ENCODE measurements at regions not wholly inside any gene's neighbourhood (a gene's known extent, or its start where the extent isn't known, plus 50 kb on each side); places are given as distances from the start of the nearest gene placed in this dataset.
"Not testable (repeated sequence)": the region's sequence is repeated elsewhere in the genome, so short reads cannot be mapped to it uniquely, and the experiment has no call there.

GRCh38 chr13:59064042-59064441 is 1099.7 kb downstream of the DIAPH3 start:
- no peak for ATAC-seq
- H3K36me3 Mint-ChIP-seq (ENCODE audit: low read depth), result no peaks in the 10 kb centered on the region

GRCh38 chr13:59076386-59076785 is 1087.3 kb downstream of the DIAPH3 start:
- DNase-seq; H3K4me1 Mint-ChIP-seq; H3K36me3 Mint-ChIP-seq (ENCODE audit: low read depth); H3K27me3 Mint-ChIP-seq; H3K27ac Mint-ChIP-seq; ATAC-seq; H3K9me3 ChIP-seq (ENCODE audit: control insufficient read depth, low read length, poor library complexity, severe bottlenecking); H3K4me3 Mint-ChIP-seq: not testable (repeated sequence)

More at GRCh38 chr13:59064042-59064441, 1099.7 kb downstream of the DIAPH3 start:
- H3K27me3 Mint-ChIP-seq, result no peaks in the 10 kb centered on the region
- no peaks in the 10 kb centered on the region for H3K4me1 Mint-ChIP-seq
- DNase-seq, result no peak
- H3K4me3 Mint-ChIP-seq, result no peak overlapping the region
- H3K9me3 ChIP-seq (ENCODE audit: control insufficient read depth, low read length, poor library complexity, severe bottlenecking), result no peaks in the 10 kb centered on the region
- no peak overlapping the region for H3K27ac Mint-ChIP-seq

- no peaks in the 10 kb centered on the region for H3K9me3 ChIP-seq (ENCODE audit: control insufficient read depth, low read length, poor library complexity, severe bottlenecking)
- H3K27ac Mint-ChIP-seq, result no peak overlapping the region
- DNase-seq (no peak), ATAC-seq (no peak)
- no peaks in the 10 kb centered on the region for H3K4me1 Mint-ChIP-seq
- no peaks in the 10 kb centered on the region for H3K27me3 Mint-ChIP-seq
- no peak overlapping the region for H3K4me3 Mint-ChIP-seq
- no peaks in the 10 kb centered on the region for H3K36me3 Mint-ChIP-seq (ENCODE audit: low read depth)
These were observed 1077.6 kb downstream of the DIAPH3 start for GRCh38 chr13:59086147-59086546.

- no peaks in the 10 kb centered on the region for H3K9me3 ChIP-seq (ENCODE audit: control insufficient read depth, low read length, poor library complexity, severe bottlenecking)
- H3K27ac Mint-ChIP-seq, result no peak overlapping the region
- H3K36me3 Mint-ChIP-seq (ENCODE audit: low read depth), result no peaks in the 10 kb centered on the region
- no peaks in the 10 kb centered on the region for H3K27me3 Mint-ChIP-seq
- no peak overlapping the region for H3K4me3 Mint-ChIP-seq
- ATAC-seq (no peak), DNase-seq (no peak)
- H3K4me1 Mint-ChIP-seq, result no peaks in the 10 kb centered on the region
These were observed 1075.0 kb downstream of the DIAPH3 start for GRCh38 chr13:59088716-59089115.

GRCh38 chr13:59094181-59094580 is 1069.5 kb downstream of the DIAPH3 start:
- Mint-ChIP-seq H3K27ac (no peak overlapping the region), H3K4me3 (no peak overlapping the region), H3K36me3 (ENCODE audit: low read depth) (no peaks in the 10 kb centered on the region), H3K27me3 (no peaks in the 10 kb centered on the region), H3K4me1 (no peaks in the 10 kb centered on the region)
- ATAC-seq (no peak), DNase-seq (no peak)
- no peaks in the 10 kb centered on the region for H3K9me3 ChIP-seq (ENCODE audit: control insufficient read depth, low read length, poor library complexity, severe bottlenecking)

- H3K27ac Mint-ChIP-seq, result no peak overlapping the region
- H3K36me3 Mint-ChIP-seq (ENCODE audit: low read depth), result no peaks in the 10 kb centered on the region
- ATAC-seq (no peak), DNase-seq (no peak)
- H3K27me3 Mint-ChIP-seq, result no peaks in the 10 kb centered on the region
- H3K9me3 ChIP-seq (ENCODE audit: control insufficient read depth, low read length, poor library complexity, severe bottlenecking), result no peaks in the 10 kb centered on the region
- H3K4me1 Mint-ChIP-seq, result no peaks in the 10 kb centered on the region
- H3K4me3 Mint-ChIP-seq, result no peak overlapping the region
These were observed 1064.3 kb downstream of the DIAPH3 start for GRCh38 chr13:59099182-59099974.

GRCh38 chr13:59103004-59103768 is 1060.5 kb downstream of the DIAPH3 start:
- Mint-ChIP-seq H3K27me3 (no peaks in the 10 kb centered on the region), H3K36me3 (ENCODE audit: low read depth) (no peaks in the 10 kb centered on the region), H3K4me1 (no peaks in the 10 kb centered on the region), H3K27ac (no peak overlapping the region), H3K4me3 (no peak overlapping the region)
- ATAC-seq, result no peak
- no peak for DNase-seq
- no peaks in the 10 kb centered on the region for H3K9me3 ChIP-seq (ENCODE audit: control insufficient read depth, low read length, poor library complexity, severe bottlenecking)

- no peak overlapping the region for H3K4me3 Mint-ChIP-seq
- ATAC-seq, result no peak
- no peak for DNase-seq
- no peaks in the 10 kb centered on the region for H3K27me3 Mint-ChIP-seq
- no peaks in the 10 kb centered on the region for H3K36me3 Mint-ChIP-seq (ENCODE audit: low read depth)
- H3K9me3 ChIP-seq (ENCODE audit: control insufficient read depth, low read length, poor library complexity, severe bottlenecking), result no peaks in the 10 kb centered on the region
- no peak overlapping the region for H3K27ac Mint-ChIP-seq
- H3K4me1 Mint-ChIP-seq, result no peaks in the 10 kb centered on the region
These were observed 1052.0 kb downstream of the DIAPH3 start for GRCh38 chr13:59111751-59112171.

GRCh38 chr13:59112221-59112718 is 1051.5 kb downstream of the DIAPH3 start:
- ATAC-seq, result no peak
- no peaks in the 10 kb centered on the region for H3K36me3 Mint-ChIP-seq (ENCODE audit: low read depth)
- H3K4me3 Mint-ChIP-seq, result no peak overlapping the region
- DNase-seq, result no peak
- no peaks in the 10 kb centered on the region for H3K4me1 Mint-ChIP-seq
- no peaks in the 10 kb centered on the region for H3K27me3 Mint-ChIP-seq
- no peak overlapping the region for H3K27ac Mint-ChIP-seq
- no peaks in the 10 kb centered on the region for H3K9me3 ChIP-seq (ENCODE audit: control insufficient read depth, low read length, poor library complexity, severe bottlenecking)

- H3K4me1 Mint-ChIP-seq, result no peaks in the 10 kb centered on the region
- no peaks in the 10 kb centered on the region for H3K9me3 ChIP-seq (ENCODE audit: control insufficient read depth, low read length, poor library complexity, severe bottlenecking)
- H3K27me3 Mint-ChIP-seq, result no peaks in the 10 kb centered on the region
- no peak for ATAC-seq
- no peak overlapping the region for H3K27ac Mint-ChIP-seq
- H3K36me3 Mint-ChIP-seq (ENCODE audit: low read depth), result no peaks in the 10 kb centered on the region
- no peak overlapping the region for H3K4me3 Mint-ChIP-seq
- no peak for DNase-seq
These were observed 1044.3 kb downstream of the DIAPH3 start for GRCh38 chr13:59119475-59119874.

GRCh38 chr13:59120297-59120843 is 1043.4 kb downstream of the DIAPH3 start:
- DNase-seq, result no peak
- H3K9me3 ChIP-seq (ENCODE audit: control insufficient read depth, low read length, poor library complexity, severe bottlenecking), result no peaks in the 10 kb centered on the region
- Mint-ChIP-seq H3K4me1 (no peaks in the 10 kb centered on the region), H3K36me3 (ENCODE audit: low read depth) (no peaks in the 10 kb centered on the region), H3K4me3 (no peak overlapping the region), H3K27me3 (no peaks in the 10 kb centered on the region), H3K27ac (no peak overlapping the region)
- no peak for ATAC-seq

- no peak overlapping the region for H3K27ac Mint-ChIP-seq
- no peaks in the 10 kb centered on the region for H3K27me3 Mint-ChIP-seq
- H3K4me1 Mint-ChIP-seq, result no peaks in the 10 kb centered on the region
- no peaks in the 10 kb centered on the region for H3K36me3 Mint-ChIP-seq (ENCODE audit: low read depth)
- DNase-seq (no peak), ATAC-seq (no peak)
- no peaks in the 10 kb centered on the region for H3K9me3 ChIP-seq (ENCODE audit: control insufficient read depth, low read length, poor library complexity, severe bottlenecking)
- no peak overlapping the region for H3K4me3 Mint-ChIP-seq
These were observed 1042.2 kb downstream of the DIAPH3 start for GRCh38 chr13:59121507-59121906.

- no peaks in the 10 kb centered on the region for H3K4me1 Mint-ChIP-seq
- H3K9me3 ChIP-seq (ENCODE audit: control insufficient read depth, low read length, poor library complexity, severe bottlenecking), result no peaks in the 10 kb centered on the region
- ATAC-seq (no peak), DNase-seq (no peak)
- H3K27me3 Mint-ChIP-seq, result no peaks in the 10 kb centered on the region
- H3K27ac Mint-ChIP-seq, result no peak overlapping the region
- H3K36me3 Mint-ChIP-seq (ENCODE audit: low read depth), result no peaks in the 10 kb centered on the region
- H3K4me3 Mint-ChIP-seq, result no peak overlapping the region
These were observed 1037.3 kb downstream of the DIAPH3 start for GRCh38 chr13:59126474-59126873.

All from T-helper 17 cell (primary cell).